SU-DHL-6 (cell line): ENCODE measurements at regions not wholly inside any gene's neighbourhood (a gene's known extent, or its start where the extent isn't known, plus 50 kb on each side); places are given as distances from the start of the nearest gene placed in this dataset.
"Not testable (repeated sequence)": the region's sequence is repeated elsewhere in the genome, so short reads cannot be mapped to it uniquely, and the experiment has no call there.

Source experiments
- H2AFZ ChIP-seq: fragments of 200-600 bp; sonication (generic); 2 replicates; pipeline ENCODE4 v1.6.1; 2014; ENCODE audit warnings: low read depth, mild to moderate bottlenecking, moderate library complexity, mixed read lengths, antibody characterized with exemption, low read length; ENCODE audit not compliant: severe bottlenecking
- H3F3A ChIP-seq: fragments of 200-600 bp; shearing (Covaris generic); 2 replicates; pipeline ENCODE4 v1.6.0; 2016; ENCODE audit warnings: antibody characterized with exemption, mild to moderate bottlenecking; ENCODE audit not compliant: insufficient read depth
- H3K27ac ChIP-seq: fragments of 200-600 bp; sonication (generic); 2 replicates; pipeline ENCODE4 v1.5.1; 2016; ENCODE audit warnings: low read depth, mild to moderate bottlenecking, low read length, moderate library complexity, mixed read lengths
- H3K27me3 ChIP-seq: fragments of 200-600 bp; sonication (generic), shearing (Covaris generic); 2 replicates; pipeline ENCODE4 v1.6.0; 2014; ENCODE audit warnings: mild to moderate bottlenecking, low read length
- H3K36me3 ChIP-seq: fragments of 200-600 bp; sonication (generic); 2 replicates; pipeline ENCODE4 v1.6.1; 2014; ENCODE audit warnings: mild to moderate bottlenecking, low read length, mixed read lengths
- H3K4me2 ChIP-seq: fragments of 300-600, 200-600 bp; shearing (Covaris generic), sonication (generic); 2 replicates; pipeline ENCODE4 v1.6.0; 2014; ENCODE audit warnings: low read length, low read depth, mild to moderate bottlenecking; ENCODE audit not compliant: poor library complexity, severe bottlenecking
- H3K4me3 ChIP-seq: fragments of 200-600 bp; sonication (generic); 2 replicates; pipeline ENCODE4 v1.5.1; 2014; ENCODE audit warnings: antibody characterized with exemption, low read length, mild to moderate bottlenecking, mixed read lengths; ENCODE audit not compliant: insufficient read depth, poor library complexity, severe bottlenecking
- H3K79me2 ChIP-seq: fragments of 200-600 bp; sonication (generic); 2 replicates; pipeline ENCODE4 v1.6.1; 2014; ENCODE audit warnings: mild to moderate bottlenecking, low read length, moderate library complexity; ENCODE audit not compliant: insufficient read depth
- H3K9ac ChIP-seq: fragments of 200-600 bp; sonication (generic); 2 replicates; pipeline ENCODE4 v1.7.0; 2014; ENCODE audit warnings: mild to moderate bottlenecking, low read length
- H3K9me2 ChIP-seq: fragments of 200-600 bp; sonication (generic); replicated peaks from 2 replicates; pipeline ENCODE4 v1.6.1; 2014; ENCODE audit warnings: low read length; ENCODE audit not compliant: insufficient read depth
- H3K9me3 ChIP-seq: fragments of 200-600 bp; sonication (generic); 2 replicates; pipeline ENCODE4 v1.6.1; 2014; ENCODE audit warnings: low read length, mixed read lengths; ENCODE audit not compliant: insufficient read depth
- H4K20me1 ChIP-seq: fragments of 200-600 bp; sonication (generic); 2 replicates; pipeline ENCODE4 v1.6.1; 2014; ENCODE audit warnings: low read depth, mild to moderate bottlenecking, antibody characterized with exemption, low read length, moderate library complexity, mixed read lengths
- CTCF ChIP-seq: fragments of 200-600 bp; sonication (generic); IDR thresholded peaks from one replicate; pipeline ENCODE4 v1.5.1; 2017; ENCODE audit warnings: antibody characterized with exemption, mild to moderate bottlenecking, low read length, moderate library complexity; ENCODE audit not compliant: insufficient read depth, poor library complexity, severe bottlenecking
- EZH2phosphoT487 ChIP-seq: fragments of 200-600 bp; sonication (generic), shearing (Covaris generic); conservative IDR thresholded peaks from 2 replicates; pipeline ENCODE4 v1.6.1; 2018; ENCODE audit warnings: mild to moderate bottlenecking, antibody characterized with exemption, low read length, moderate library complexity, mixed read lengths

- no peaks in the 10 kb centered on the region for H3K36me3 ChIP-seq
- no peaks in the 10 kb centered on the region for H3F3A ChIP-seq
- no peak overlapping the region for H3K9ac ChIP-seq
- H3K4me3 ChIP-seq = no peak overlapping the region
- H3K9me2 ChIP-seq = no peaks in the 10 kb centered on the region
- no peak overlapping the region for H2AFZ ChIP-seq
- no peaks in the 10 kb centered on the region for H4K20me1 ChIP-seq
- no peak overlapping the region for H3K27ac ChIP-seq
- no peaks in the 10 kb centered on the region for H3K9me3 ChIP-seq
- no peak overlapping the region for H3K4me2 ChIP-seq
- no peak for TF ChIP-seq CTCF
- TF ChIP-seq EZH2phosphoT487 = no peak
- H3K27me3 ChIP-seq = no peaks in the 10 kb centered on the region
- H3K79me2 ChIP-seq = no peaks in the 10 kb centered on the region
Measured at GRCh38 chr2:183898641-183899040, 699.7 kb upstream of the ZNF804A start.

GRCh38 chr2:183901931-183902330 lies 696.4 kb upstream of the ZNF804A start:
- Histone ChIP-seq H3K27me3 (no peaks in the 10 kb centered on the region), H3K36me3 (no peaks in the 10 kb centered on the region), H3K9me2 (no peaks in the 10 kb centered on the region), H3F3A (no peaks in the 10 kb centered on the region), H3K9me3 (no peaks in the 10 kb centered on the region), H3K79me2 (no peaks in the 10 kb centered on the region), H3K9ac (no peak overlapping the region), H2AFZ (no peak overlapping the region), H3K27ac (no peak overlapping the region), H3K4me2 (no peak overlapping the region), H4K20me1 (no peaks in the 10 kb centered on the region), H3K4me3 (no peak overlapping the region)
- TF ChIP-seq CTCF (no peak), EZH2phosphoT487 (no peak)

GRCh38 chr2:183903026-183903425 lies 695.3 kb upstream of the ZNF804A start:
- TF ChIP-seq CTCF (no peak), EZH2phosphoT487 (no peak)
- Histone ChIP-seq H2AFZ (no peak overlapping the region), H3K27ac (no peak overlapping the region), H3K27me3 (no peaks in the 10 kb centered on the region), H3K9me2 (no peaks in the 10 kb centered on the region), H3K36me3 (no peaks in the 10 kb centered on the region), H3K9ac (no peak overlapping the region), H4K20me1 (no peaks in the 10 kb centered on the region), H3K79me2 (no peaks in the 10 kb centered on the region), H3K4me2 (no peak overlapping the region), H3K4me3 (no peak overlapping the region), H3F3A (no peaks in the 10 kb centered on the region), H3K9me3 (no peaks in the 10 kb centered on the region)

- not testable (repeated sequence) for H3K4me3 ChIP-seq, H3K79me2 ChIP-seq, H3K27ac ChIP-seq, H3F3A ChIP-seq, H2AFZ ChIP-seq, H3K4me2 ChIP-seq, H3K9me3 ChIP-seq, H3K36me3 ChIP-seq, H4K20me1 ChIP-seq, H3K9me2 ChIP-seq, H3K9ac ChIP-seq, H3K27me3 ChIP-seq
Measured at GRCh38 chr2:183916041-183916440, 682.3 kb upstream of the ZNF804A start.
